ENCODE measurements at regions not wholly inside any gene's neighbourhood (a gene's known extent, or its start where the extent isn't known, plus 50 kb on each side); places are given as distances from the start of the nearest gene placed in this dataset.

DNA sequence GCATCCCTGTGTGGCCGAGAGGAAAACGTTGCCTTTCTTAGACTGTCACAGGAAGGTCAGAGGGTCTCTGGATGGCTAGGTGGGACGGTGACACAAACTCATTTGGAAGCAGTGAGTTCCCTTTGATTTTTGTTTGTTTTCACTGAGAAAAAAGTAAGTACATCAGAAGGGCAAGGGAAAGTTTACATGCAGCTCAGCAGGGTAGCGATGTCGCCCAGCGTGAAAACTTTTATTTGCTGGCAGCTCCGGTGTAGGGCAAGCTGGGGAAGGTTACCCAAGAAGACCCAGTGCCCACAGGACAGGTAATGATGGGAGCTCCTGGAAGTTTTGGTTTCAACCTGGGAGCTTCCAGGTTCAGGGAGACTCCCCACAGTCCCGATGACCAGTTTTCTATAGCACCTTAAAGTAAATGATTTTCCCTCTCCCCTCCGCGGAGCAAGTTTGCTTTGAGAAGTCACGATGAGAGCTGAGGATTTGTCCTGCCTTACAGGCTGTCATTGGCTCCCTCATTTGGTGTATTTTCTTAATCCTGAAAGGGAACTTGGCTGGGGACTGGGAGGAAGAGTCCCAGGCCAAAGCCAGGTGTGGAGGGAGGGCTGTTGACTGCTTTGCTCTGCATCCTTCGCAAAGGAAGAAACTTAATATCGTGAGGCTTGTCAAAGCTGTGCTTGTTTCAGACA, 64.7 kb upstream of the ESRRB start:
- no peak overlapping the region for H3K4me3 ChIP-seq (ENCODE audit: low read depth, low read length)
- in situ Hi-C loops (cut with HindIII; ENCODE audit: low sequenced_read_pairs), result no loop called here
- TF ChIP-seq, protein P1, sequence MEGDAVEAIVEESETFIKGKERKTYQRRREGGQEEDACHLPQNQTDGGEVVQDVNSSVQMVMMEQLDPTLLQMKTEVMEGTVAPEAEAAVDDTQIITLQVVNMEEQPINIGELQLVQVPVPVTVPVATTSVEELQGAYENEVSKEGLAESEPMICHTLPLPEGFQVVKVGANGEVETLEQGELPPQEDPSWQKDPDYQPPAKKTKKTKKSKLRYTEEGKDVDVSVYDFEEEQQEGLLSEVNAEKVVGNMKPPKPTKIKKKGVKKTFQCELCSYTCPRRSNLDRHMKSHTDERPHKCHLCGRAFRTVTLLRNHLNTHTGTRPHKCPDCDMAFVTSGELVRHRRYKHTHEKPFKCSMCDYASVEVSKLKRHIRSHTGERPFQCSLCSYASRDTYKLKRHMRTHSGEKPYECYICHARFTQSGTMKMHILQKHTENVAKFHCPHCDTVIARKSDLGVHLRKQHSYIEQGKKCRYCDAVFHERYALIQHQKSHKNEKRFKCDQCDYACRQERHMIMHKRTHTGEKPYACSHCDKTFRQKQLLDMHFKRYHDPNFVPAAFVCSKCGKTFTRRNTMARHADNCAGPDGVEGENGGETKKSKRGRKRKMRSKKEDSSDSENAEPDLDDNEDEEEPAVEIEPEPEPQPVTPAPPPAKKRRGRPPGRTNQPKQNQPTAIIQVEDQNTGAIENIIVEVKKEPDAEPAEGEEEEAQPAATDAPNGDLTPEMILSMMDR (IDR thresholded peaks at IDR 0.05; ENCODE audit: low read depth, low read length, missing control alignments), result no peak
- DNase-seq (ENCODE audit: low read depth), result no peak

DNA sequence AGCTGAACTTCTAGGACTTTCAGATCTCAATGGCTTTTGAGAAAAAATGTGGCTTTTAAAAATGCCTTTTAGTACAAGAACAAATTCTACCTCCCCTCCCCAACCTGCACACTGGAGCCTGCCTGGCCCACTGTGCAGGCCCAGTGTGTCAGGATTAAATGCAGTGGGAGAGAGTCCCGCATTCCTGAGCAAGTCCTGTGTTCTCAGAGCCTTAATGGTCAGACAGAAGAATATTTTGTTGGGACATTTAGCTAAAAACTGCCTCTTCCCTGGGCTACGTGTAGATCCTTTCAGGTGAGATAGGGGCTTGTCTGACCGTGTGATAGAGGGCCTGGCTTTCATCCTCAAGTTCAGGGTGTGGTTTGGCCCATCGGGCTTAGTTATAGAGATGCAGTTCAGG, 63.1 kb upstream of the ESRRB start:
- H3K4me3 ChIP-seq (ENCODE audit: low read depth, low read length), result no peak overlapping the region
- in situ Hi-C loops (cut with HindIII; ENCODE audit: low sequenced_read_pairs), result no loop called here

DNA sequence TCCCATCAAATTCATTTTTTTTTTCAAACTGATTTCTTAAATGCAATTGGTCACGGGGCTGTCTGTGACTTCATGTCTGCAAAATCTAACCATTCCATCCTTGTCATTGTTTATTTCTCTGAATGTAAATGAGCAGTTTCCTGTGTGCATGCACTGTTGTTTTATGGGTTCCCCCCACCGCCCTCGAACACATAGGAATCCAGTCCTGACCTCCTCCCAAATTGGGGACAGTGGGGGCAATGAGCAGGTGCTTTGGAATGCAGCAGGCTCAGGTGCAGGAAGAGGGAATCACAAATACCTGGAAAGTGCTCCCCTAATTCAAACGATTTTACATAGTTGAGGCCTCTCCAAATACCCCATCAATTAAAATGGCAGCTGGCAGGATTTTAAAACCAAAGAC, 62.6 kb upstream of the ESRRB start:
- no peak overlapping the region for H3K4me3 ChIP-seq (ENCODE audit: low read depth, low read length)
- TF ChIP-seq, protein P1 (IDR thresholded peaks at IDR 0.05; ENCODE audit: low read depth, low read length, missing control alignments), result no peak
- in situ Hi-C loops (cut with HindIII; ENCODE audit: low sequenced_read_pairs), result no loop called here
- DNase-seq (ENCODE audit: low read depth), result no peak

More for the DNA sequence above, 63.1 kb upstream of the ESRRB start:
- no peak for DNase-seq (ENCODE audit: low read depth)
- TF ChIP-seq, protein P1 (IDR thresholded peaks at IDR 0.05; ENCODE audit: low read depth, low read length, missing control alignments), result no peak

DNA sequence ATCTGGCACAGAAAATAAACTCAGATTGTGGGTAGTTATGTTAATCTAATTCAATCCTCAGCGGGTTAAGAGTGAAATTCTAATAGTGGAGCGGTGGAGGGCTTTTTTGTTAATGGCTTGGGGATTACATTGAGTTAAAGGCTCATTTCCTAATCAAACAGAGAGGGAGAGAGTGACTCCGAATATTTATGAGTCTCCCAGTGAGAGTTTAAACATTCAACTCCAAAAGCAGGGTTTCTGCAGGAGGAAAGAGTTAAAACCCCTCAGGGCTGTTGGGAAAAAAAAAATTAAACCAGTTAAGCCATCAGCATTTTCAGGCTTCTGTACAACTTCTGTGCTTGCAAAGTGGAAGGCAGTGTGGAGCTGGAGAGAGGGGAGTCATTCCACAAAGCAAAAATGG, 62.1 kb upstream of the ESRRB start:
- in situ Hi-C loops (cut with HindIII; ENCODE audit: low sequenced_read_pairs), result no loop called here
- H3K4me3 ChIP-seq (ENCODE audit: low read depth, low read length), result no peak overlapping the region
- no peak for DNase-seq (ENCODE audit: low read depth)
- TF ChIP-seq, protein P1 (IDR thresholded peaks at IDR 0.05; ENCODE audit: low read depth, low read length, missing control alignments), result no peak

DNA sequence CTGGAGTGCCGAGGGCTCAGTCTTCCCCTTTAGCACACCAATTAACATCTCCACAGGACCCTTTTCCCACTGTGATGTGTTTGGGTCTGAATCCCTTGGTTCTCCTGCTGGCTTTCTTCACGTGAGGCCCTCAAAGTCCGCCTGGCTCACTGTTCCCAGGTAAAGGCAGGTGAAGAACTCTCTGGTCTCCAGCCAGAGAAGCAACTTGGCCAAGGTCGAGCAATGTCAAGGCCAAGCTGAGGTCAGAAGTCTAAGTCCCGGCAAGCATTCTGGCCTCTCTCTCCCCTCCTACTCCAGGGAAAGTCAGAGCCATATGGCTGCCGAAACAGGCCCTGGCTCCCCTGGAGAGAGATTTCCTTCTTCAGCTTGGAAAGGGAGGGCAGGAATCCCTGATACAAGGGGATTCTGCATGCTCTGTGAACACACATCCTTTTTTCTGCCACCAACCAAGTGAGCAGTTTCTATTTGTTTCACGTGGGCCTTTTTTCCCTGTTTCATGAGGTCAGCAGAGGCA, 61.4 kb upstream of the ESRRB start:
- no peak for DNase-seq (ENCODE audit: low read depth)
- in situ Hi-C loops (cut with HindIII; ENCODE audit: low sequenced_read_pairs), result no loop called here
- TF ChIP-seq, protein P1 (IDR thresholded peaks at IDR 0.05; ENCODE audit: low read depth, low read length, missing control alignments), result no peak

DNA sequence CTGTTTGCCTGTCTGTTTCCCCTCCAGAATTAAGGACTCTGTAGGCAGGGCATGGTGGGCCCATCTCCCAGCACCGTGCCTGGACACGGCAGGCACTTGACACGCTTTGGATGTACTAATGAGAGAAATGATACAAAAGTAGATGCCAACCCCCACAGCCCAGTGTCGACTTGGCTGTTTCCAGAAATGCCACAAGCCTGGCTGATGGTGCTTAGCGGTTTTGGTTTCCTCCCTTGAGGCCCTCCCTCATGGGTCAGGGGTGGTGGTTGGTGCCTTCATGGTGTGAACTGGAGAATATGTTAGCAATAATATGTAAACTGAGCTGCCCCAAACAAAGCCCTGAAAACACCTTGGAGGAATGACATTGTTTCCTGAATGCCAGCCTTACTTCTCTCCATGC, 55.5 kb upstream of the ESRRB start:
- H3K4me3 ChIP-seq (ENCODE audit: low read depth, low read length), result no peak overlapping the region
- in situ Hi-C loops (cut with HindIII; ENCODE audit: low sequenced_read_pairs), result loop anchor here (5.0 kb wide), 1 partner anchor 63 kb away; no protein-coding TSS in a partner anchor
- TF ChIP-seq, protein P1 (IDR thresholded peaks at IDR 0.05; ENCODE audit: low read depth, low read length, missing control alignments), result no peak
- no peak for DNase-seq (ENCODE audit: low read depth)

More for the DNA sequence above, 61.4 kb upstream of the ESRRB start:
- no peak overlapping the region for H3K4me3 ChIP-seq (ENCODE audit: low read depth, low read length)
